Esophagus squamous epithelium (tissue), 5 donors: ENCODE measurements at regions not wholly inside any gene's neighbourhood (a gene's known extent, or its start where the extent isn't known, plus 50 kb on each side); places are given as distances from the start of the nearest gene placed in this dataset.

Experiments
- DNase-seq: peaks from one replicate; lab custom pipeline; 2025; lab: John Stamatoyannopoulos, UW
- H3K27ac ChIP-seq, 4 donors: fragments of 200-600 bp; sonication (generic); one replicate each; pipeline ENCODE4 v1.5.1; 2016 to 2019; ENCODE audit warnings: mild to moderate bottlenecking in 1 of 4
- H3K27me3 ChIP-seq, 4 donors: fragments of 200-600 bp; sonication (generic); 1 replicate in 3 of 4; 2 replicates in 1 of 4; pipeline versions ENCODE4 v1.5.1 to v1.6.0; 2017 to 2021; ENCODE audit warnings: antibody characterized with exemption in 1 of 4
- H3K36me3 ChIP-seq, 3 donors: fragments of 200-600 bp; sonication (generic); one replicate each; pipeline ENCODE4 v1.5.1; 2016 to 2019
- H3K4me1 ChIP-seq, 3 donors: fragments of 200-600 bp; sonication (generic); one replicate each; pipeline ENCODE4 v1.5.1; 2017 to 2019
- H3K4me3 ChIP-seq, 4 donors: fragments of 200-600 bp; sonication (generic); 1 replicate in 3 of 4; 2 replicates in 1 of 4; pipeline ENCODE4 v1.5.1; 2016 to 2019; ENCODE audit warnings: mild to moderate bottlenecking in 2 of 4, moderate library complexity in 1 of 4
- H3K9me3 ChIP-seq, 3 donors: fragments of 200-600 bp; sonication (generic); one replicate each; pipeline ENCODE4 v1.5.1; 2016 to 2019
- POLR2A ChIP-seq, 4 donors: fragments of 450-650 bp; IDR thresholded peaks; one replicate each; pipeline ENCODE4 v1.6.1; 2017; ENCODE audit warnings: antibody characterized with exemption in 4 of 4, mild to moderate bottlenecking in 4 of 4, moderate library complexity in 3 of 4
- WGBS, 2 donors: methylation state at CpG; one replicate each; pipeline ENCODE4 v1.1.5; 2018; 5-methylcytosine and 5-hydroxymethylcytosine counted together
- intact Hi-C: fragments of 100-400 bp; cut with DNase I; formaldehyde crosslinking; loops from one replicate; pipeline ENCODE4 v1.15.0; 2022
- TF ChIP-seq, protein P1 (sequence below), 6 experiments: fragments of 450-650 bp in 4 of 6; fragments of 200-600 bp in 2 of 6; sonication (generic) in 2 of 6; IDR thresholded peaks; one replicate each; pipeline ENCODE4 v1.5.1; 2016 to 2019; ENCODE audit warnings: antibody characterized with exemption in 6 of 6, mild to moderate bottlenecking in 4 of 6, moderate library complexity in 4 of 6
- donor health status: DM: yes; HTN: yes; CAD: no.

DNA sequence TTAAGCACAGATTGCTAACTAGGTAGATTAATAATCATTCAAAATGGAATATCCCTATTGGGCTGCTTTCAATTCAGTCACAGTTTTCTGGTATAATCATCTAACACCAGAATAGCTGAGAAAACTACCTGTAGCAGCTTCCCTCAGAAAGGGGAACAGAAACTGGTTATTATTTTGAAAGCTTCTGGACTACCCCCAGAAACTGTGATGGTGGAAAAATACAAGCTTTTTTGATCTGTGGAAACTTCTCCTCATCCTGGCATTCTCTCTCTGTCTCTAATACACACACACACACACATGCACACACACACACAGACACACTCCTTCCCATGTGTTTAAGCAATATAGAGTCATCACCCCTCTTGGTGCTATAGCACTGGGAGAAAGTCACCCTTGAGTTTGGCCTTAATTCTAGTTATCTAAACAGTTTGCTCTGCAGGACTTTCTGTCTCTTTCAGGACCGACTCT is 251.5 kb upstream of the LMO3 start:
- 64 to 77% methylated on average over 1 of the region's 1 CpG for WGBS, 2 donors
- TF ChIP-seq, protein P1, sequence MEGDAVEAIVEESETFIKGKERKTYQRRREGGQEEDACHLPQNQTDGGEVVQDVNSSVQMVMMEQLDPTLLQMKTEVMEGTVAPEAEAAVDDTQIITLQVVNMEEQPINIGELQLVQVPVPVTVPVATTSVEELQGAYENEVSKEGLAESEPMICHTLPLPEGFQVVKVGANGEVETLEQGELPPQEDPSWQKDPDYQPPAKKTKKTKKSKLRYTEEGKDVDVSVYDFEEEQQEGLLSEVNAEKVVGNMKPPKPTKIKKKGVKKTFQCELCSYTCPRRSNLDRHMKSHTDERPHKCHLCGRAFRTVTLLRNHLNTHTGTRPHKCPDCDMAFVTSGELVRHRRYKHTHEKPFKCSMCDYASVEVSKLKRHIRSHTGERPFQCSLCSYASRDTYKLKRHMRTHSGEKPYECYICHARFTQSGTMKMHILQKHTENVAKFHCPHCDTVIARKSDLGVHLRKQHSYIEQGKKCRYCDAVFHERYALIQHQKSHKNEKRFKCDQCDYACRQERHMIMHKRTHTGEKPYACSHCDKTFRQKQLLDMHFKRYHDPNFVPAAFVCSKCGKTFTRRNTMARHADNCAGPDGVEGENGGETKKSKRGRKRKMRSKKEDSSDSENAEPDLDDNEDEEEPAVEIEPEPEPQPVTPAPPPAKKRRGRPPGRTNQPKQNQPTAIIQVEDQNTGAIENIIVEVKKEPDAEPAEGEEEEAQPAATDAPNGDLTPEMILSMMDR (IDR thresholded peaks at IDR 0.05) = no peak
- no peak for TF ChIP-seq POLR2A (IDR thresholded peaks at IDR 0.05)
- no peaks in the 10 kb centered on the region for H3K27me3 ChIP-seq
- H3K36me3 ChIP-seq = no peaks in the 10 kb centered on the region
- intact Hi-C loops = no loop called here
- no peak for DNase-seq
- H3K4me1 ChIP-seq = no peaks in the 10 kb centered on the region
- H3K27ac ChIP-seq = no peak overlapping the region
- H3K4me3 ChIP-seq = no peak overlapping the region
- no peaks in the 10 kb centered on the region for H3K9me3 ChIP-seq

DNA sequence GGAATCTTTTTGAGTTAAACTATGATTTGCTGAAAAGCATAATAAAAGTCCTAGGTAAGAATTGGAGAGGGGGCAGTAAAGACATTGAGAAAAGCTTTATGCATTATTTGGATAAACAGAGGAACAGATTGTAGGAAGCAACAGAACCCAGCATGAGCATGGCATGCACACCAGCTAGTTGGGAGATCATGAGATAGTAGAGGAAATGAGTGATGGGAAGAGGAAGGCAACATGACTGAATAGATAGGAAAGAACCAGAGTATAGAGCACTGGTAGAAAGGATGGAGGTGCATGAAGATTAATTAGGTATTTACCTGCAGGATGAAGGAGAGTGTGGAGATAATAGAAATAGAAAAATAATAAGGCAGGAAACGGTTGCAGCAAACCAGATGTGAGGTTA is 248.5 kb upstream of the LMO3 start:
- H3K4me3 ChIP-seq = no peak overlapping the region
- H3K36me3 ChIP-seq = no peaks in the 10 kb centered on the region
- no peaks in the 10 kb centered on the region for H3K27me3 ChIP-seq
- TF ChIP-seq, protein P1 (IDR thresholded peaks at IDR 0.05) = no peak
- no peaks in the 10 kb centered on the region for H3K9me3 ChIP-seq
- 45 to 57% methylated on average over 1 of the region's 1 CpG for WGBS, 2 donors
- H3K4me1 ChIP-seq = no peaks in the 10 kb centered on the region
- intact Hi-C loops = no loop called here
- no peak overlapping the region for H3K27ac ChIP-seq
- DNase-seq = no peak

DNA sequence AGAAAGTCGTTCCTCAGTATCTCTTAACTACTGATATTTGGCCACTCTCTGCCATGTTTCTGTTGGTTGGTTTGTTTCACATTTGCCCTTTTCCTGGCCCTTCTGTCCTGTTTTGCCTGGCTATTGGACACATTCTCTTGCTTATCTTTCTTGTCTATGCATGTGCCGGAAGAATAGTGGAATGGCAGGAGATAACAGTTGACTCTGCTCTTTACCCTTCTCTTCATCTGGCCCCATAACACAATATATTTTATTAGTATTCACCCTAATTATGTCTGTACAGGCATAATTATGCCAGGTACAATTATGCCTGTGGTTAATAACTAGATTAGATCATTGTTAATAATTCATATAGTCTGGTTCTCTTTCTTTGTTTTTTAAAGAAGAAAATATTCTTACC is 243.5 kb upstream of the LMO3 start:
- H3K4me3 ChIP-seq = no peak overlapping the region
- TF ChIP-seq POLR2A (IDR thresholded peaks at IDR 0.05) = no peak
- TF ChIP-seq, protein P1 (IDR thresholded peaks at IDR 0.05) = no peak
- WGBS, 2 donors = 59 to 67% methylated on average over 2 of the region's 2 CpGs
- no peaks in the 10 kb centered on the region for H3K9me3 ChIP-seq
- no peaks in the 10 kb centered on the region for H3K36me3 ChIP-seq
- H3K27ac ChIP-seq = no peak overlapping the region
- intact Hi-C loops = no loop called here
- H3K4me1 ChIP-seq = no peaks in the 10 kb centered on the region
- no peaks in the 10 kb centered on the region for H3K27me3 ChIP-seq
- no peak for DNase-seq

DNA sequence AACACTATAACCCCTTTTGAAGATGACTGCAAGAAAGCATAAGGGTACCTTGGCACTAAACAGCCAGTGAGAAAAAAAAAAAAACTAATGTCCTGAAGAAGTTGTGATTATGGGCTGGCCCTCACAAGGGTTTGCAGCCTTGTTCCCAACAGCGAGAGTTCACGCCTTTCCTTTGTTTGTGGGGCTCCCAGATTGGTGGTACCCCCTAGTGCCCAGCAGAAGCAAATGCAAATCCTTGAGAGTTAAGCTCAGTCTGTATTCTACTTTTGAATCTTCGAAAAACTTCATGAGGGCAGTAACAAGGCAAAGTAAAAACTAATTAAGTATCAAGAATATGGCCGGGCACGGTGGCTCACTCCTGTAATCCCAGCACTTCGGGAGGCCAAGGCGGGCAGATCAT is 238.9 kb upstream of the LMO3 start:
- no peaks in the 10 kb centered on the region for H3K36me3 ChIP-seq
- no peak overlapping the region for H3K4me3 ChIP-seq
- H3K27ac ChIP-seq = no peak overlapping the region
- intact Hi-C loops = no loop called here
- H3K4me1 ChIP-seq = no peaks in the 10 kb centered on the region
- no peak for TF ChIP-seq POLR2A (IDR thresholded peaks at IDR 0.05)
- TF ChIP-seq, protein P1 (IDR thresholded peaks at IDR 0.05) = no peak
- no peaks in the 10 kb centered on the region for H3K9me3 ChIP-seq
- H3K27me3 ChIP-seq = no peaks in the 10 kb centered on the region
- WGBS, 2 donors = 88 to 89% methylated on average over 7 of the region's 7 CpGs
- no peak for DNase-seq

DNA sequence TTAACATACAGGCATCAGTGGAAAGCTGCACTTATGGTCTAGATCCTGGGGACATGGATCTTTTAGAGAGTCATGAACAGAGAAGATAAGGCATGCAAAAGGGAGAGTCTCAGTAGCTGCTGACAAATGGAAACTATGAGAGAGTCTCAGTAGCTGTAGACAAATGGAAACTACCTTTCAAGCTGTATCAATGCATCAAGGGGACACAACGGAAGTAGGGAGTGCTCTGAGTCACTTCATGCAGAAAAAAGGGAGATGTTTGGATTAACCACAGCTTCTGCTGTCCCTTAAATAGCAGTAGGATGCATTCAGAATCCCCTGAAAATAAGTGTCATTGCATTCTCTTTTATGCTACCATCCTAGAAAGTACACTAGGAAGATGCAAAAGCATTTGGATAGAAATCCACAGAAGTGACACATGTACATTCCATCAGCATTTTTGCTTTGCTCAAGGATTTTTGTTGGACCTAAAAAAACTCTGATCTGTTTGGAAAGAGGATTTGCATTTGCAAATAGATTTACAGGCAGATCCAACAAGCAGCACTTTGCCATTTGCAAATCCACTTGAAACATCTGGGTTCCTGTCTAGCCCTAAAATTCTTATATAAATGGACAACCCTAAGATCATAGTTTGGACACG is 227.5 kb upstream of the LMO3 start:
- TF ChIP-seq, protein P1 (IDR thresholded peaks at IDR 0.05) = no peak
- no peak for TF ChIP-seq POLR2A (IDR thresholded peaks at IDR 0.05)
- no peak for DNase-seq
- Histone ChIP-seq H3K4me3 (no peak overlapping the region), H3K4me1 (no peaks in the 10 kb centered on the region), H3K27me3 (no peaks in the 10 kb centered on the region), H3K36me3 (no peaks in the 10 kb centered on the region), H3K27ac (no peak overlapping the region), H3K9me3 (no peaks in the 10 kb centered on the region)
- WGBS, 2 donors = 49% methylated on average over 2 of the region's 2 CpGs
- intact Hi-C loops = no loop called here
